ENCODE measurements at regions not wholly inside any gene's neighbourhood (a gene's known extent, or its start where the extent isn't known, plus 50 kb on each side); places are given as distances from the start of the nearest gene placed in this dataset.

DNA sequence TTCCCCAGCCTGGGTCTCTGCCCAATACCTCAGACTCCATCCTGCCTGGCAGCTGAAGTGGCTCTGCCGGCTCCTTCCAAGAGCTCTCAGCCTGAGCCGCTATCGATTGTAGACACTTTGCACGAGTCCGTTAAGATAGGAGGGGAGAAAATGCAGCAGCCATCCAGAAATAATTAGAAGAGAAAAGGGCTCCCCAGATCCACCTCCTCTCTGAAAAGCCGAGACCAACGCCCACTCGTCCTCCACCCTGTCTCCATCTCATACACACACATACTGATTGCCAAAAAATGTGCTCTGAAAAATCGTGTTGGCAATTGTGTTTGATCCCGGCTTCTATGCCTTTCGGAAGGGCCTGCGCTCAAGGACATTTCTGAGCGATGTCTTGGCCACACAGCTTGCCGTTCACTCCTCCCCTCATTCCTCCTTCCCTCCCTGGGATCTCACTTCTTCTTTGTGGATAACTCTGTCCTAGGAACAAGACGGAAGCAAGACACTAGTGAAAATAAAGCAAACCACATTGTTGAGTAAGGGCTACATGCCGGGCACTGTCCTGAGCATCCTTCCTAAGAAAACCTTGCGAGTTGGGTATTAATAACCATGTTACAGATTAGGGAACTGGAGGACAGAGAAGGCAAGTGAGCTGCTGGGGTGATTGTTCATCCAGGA lies 372.8 kb upstream of the MYT1L start:
- no peak overlapping the region for H4K91ac ChIP-seq (ENCODE audit: low read length)
- no peak overlapping the region for H3K4me2 ChIP-seq (ENCODE audit: low read length, poor library complexity, severe bottlenecking)
- no peak overlapping the region for H2BK15ac ChIP-seq (ENCODE audit: low read depth, poor library complexity, severe bottlenecking)
- no peak overlapping the region for H3K18ac ChIP-seq (ENCODE audit: low read depth in 1 of 2, low read length in 2 of 2)
- H2BK120ac ChIP-seq (ENCODE audit: low read depth, low read length) = no peak overlapping the region
- no peaks in the 10 kb centered on the region for H3K79me1 ChIP-seq (replicated peaks; ENCODE audit: low read length, poor library complexity, severe bottlenecking)
- H2AFZ ChIP-seq (ENCODE audit: low read depth, low read length) = no peak overlapping the region
- no peak overlapping the region for H3K23ac ChIP-seq (ENCODE audit: low read length in 2 of 2)
- no peak overlapping the region for H3K14ac ChIP-seq (ENCODE audit: low read length in 2 of 2)
- DNase-seq = no peak
- H3K4ac ChIP-seq (ENCODE audit: low read depth in 1 of 2, low read length in 2 of 2) = no peak overlapping the region
- H3K9ac ChIP-seq (ENCODE audit: low read length) = no peak overlapping the region
- no peak overlapping the region for H3K4me3 ChIP-seq (ENCODE audit: insufficient read depth in 1 of 2, low read depth in 1 of 2, low read length in 2 of 2)
- no peak overlapping the region for H3K27ac ChIP-seq (ENCODE audit: low read length, poor library complexity, severe bottlenecking)
- H4K8ac ChIP-seq (ENCODE audit: low read length) = no peak overlapping the region
- H3K36me3 ChIP-seq (ENCODE audit: control insufficient read depth in 1 of 2, insufficient read depth in 2 of 2, low read depth in 1 of 2, low read length in 2 of 2) = no peaks in the 10 kb centered on the region
- H3K27me3 ChIP-seq (ENCODE audit: control insufficient read depth in 1 of 2, insufficient read depth in 1 of 2, low read length in 2 of 2) = peaks cover 0 to 23% of the 10 kb centered on the region in 2 experiments
- H2AK5ac ChIP-seq (ENCODE audit: low read length, severe bottlenecking) = no peak overlapping the region
- 90% methylated on average over 17 of the region's 17 CpGs for WGBS
- no peak overlapping the region for H2BK5ac ChIP-seq (ENCODE audit: low read depth, low read length, poor library complexity, severe bottlenecking)
- no peaks in the 10 kb centered on the region for H3K9me3 ChIP-seq (ENCODE audit: control insufficient read depth, low read length)
- peaks cover 5% of the 10 kb centered on the region for H3K4me1 ChIP-seq (ENCODE audit: control insufficient read depth, insufficient read depth, low read depth, low read length)
- no peak overlapping the region for H2BK12ac ChIP-seq (ENCODE audit: low read length in 2 of 2)

DNA sequence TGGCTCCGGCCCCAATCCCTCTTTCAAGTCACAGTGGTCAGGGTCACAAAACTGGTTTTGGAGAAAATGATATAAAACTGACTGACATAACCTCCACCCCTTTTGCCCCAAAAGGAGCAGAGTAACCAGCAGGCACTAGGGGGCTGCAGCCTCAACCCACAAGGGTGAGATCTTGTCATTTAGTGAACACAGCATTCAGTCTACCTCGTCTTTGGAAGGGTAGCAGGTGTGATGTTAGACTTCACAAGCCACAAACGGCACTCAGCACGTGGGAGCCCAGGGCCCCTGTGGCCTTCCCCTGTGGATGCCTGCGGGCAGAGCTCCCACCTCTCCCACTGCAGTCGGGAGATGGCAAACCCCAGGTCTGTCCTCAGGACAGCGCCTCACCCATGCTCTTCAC lies 372.1 kb upstream of the MYT1L start:
- Histone ChIP-seq H3K79me1 (replicated peaks; ENCODE audit: low read length, poor library complexity, severe bottlenecking) (no peaks in the 10 kb centered on the region), H3K4me1 (ENCODE audit: control insufficient read depth, insufficient read depth, low read depth, low read length) (peaks cover 8% of the 10 kb centered on the region), H3K27me3 (ENCODE audit: control insufficient read depth in 1 of 2, insufficient read depth in 1 of 2, low read length in 2 of 2) (peaks cover 0 to 16% of the 10 kb centered on the region in 2 experiments), H3K14ac (ENCODE audit: low read length in 2 of 2) (no peak overlapping the region), H3K23ac (ENCODE audit: low read length in 2 of 2) (no peak overlapping the region), H3K4me2 (ENCODE audit: low read length, poor library complexity, severe bottlenecking) (no peak overlapping the region), H4K91ac (ENCODE audit: low read length) (no peak overlapping the region), H2BK120ac (ENCODE audit: low read depth, low read length) (no peak overlapping the region), H2AK5ac (ENCODE audit: low read length, severe bottlenecking) (no peak overlapping the region), H3K36me3 (ENCODE audit: control insufficient read depth in 1 of 2, insufficient read depth in 2 of 2, low read depth in 1 of 2, low read length in 2 of 2) (no peaks in the 10 kb centered on the region), H2BK5ac (ENCODE audit: low read depth, low read length, poor library complexity, severe bottlenecking) (no peak overlapping the region), H3K27ac (ENCODE audit: low read length, poor library complexity, severe bottlenecking) (no peak overlapping the region), H2AFZ (ENCODE audit: low read depth, low read length) (no peak overlapping the region), H4K8ac (ENCODE audit: low read length) (no peak overlapping the region), H3K9me3 (ENCODE audit: control insufficient read depth, low read length) (no peaks in the 10 kb centered on the region), H3K18ac (ENCODE audit: low read depth in 1 of 2, low read length in 2 of 2) (no peak overlapping the region), H2BK12ac (ENCODE audit: low read length in 2 of 2) (no peak overlapping the region), H3K4ac (ENCODE audit: low read depth in 1 of 2, low read length in 2 of 2) (no peak overlapping the region), H3K9ac (ENCODE audit: low read length) (no peak overlapping the region), H3K4me3 (ENCODE audit: insufficient read depth in 1 of 2, low read depth in 1 of 2, low read length in 2 of 2) (peak overlapping the region in 1 of 2 experiments; percentile 7), H2BK15ac (ENCODE audit: low read depth, poor library complexity, severe bottlenecking) (no peak overlapping the region)
- no peak for DNase-seq
- WGBS = 77% methylated on average over 6 of the region's 7 CpGs

DNA sequence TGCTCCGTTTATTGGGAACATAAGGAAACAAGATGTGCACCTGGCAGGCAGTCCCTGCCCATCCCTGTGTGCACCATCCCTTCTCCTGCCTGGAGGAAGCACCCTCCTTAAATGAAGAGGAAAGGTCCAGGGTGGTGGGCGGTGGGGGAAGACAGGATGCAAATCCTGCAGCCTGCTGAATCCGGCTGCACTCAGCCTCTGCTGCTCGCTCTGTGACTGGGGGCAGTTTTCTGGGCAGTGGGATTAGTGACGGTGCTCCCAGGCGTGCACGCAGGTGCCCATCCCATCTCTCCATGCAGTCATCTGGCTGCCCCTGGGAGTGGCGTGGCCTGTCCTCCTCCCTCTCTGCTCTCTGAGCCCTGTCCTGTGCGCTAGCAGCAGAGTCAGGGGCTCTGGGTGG lies 371.3 kb upstream of the MYT1L start:
- no peaks in the 10 kb centered on the region for H3K9me3 ChIP-seq (ENCODE audit: control insufficient read depth, low read length)
- H2AFZ ChIP-seq (ENCODE audit: low read depth, low read length) = no peak overlapping the region
- H3K4me3 ChIP-seq (ENCODE audit: insufficient read depth in 1 of 2, low read depth in 1 of 2, low read length in 2 of 2) = no peak overlapping the region
- H3K4me1 ChIP-seq (ENCODE audit: control insufficient read depth, insufficient read depth, low read depth, low read length) = peaks cover 8% of the 10 kb centered on the region
- no peak overlapping the region for H2BK15ac ChIP-seq (ENCODE audit: low read depth, poor library complexity, severe bottlenecking)
- no peaks in the 10 kb centered on the region for H3K79me1 ChIP-seq (replicated peaks; ENCODE audit: low read length, poor library complexity, severe bottlenecking)
- H4K91ac ChIP-seq (ENCODE audit: low read length) = no peak overlapping the region
- no peak overlapping the region for H2BK120ac ChIP-seq (ENCODE audit: low read depth, low read length)
- no peak overlapping the region for H4K8ac ChIP-seq (ENCODE audit: low read length)
- no peak overlapping the region for H3K27ac ChIP-seq (ENCODE audit: low read length, poor library complexity, severe bottlenecking)
- H2BK12ac ChIP-seq (ENCODE audit: low read length in 2 of 2) = no peak overlapping the region
- no peaks in the 10 kb centered on the region for H3K36me3 ChIP-seq (ENCODE audit: control insufficient read depth in 1 of 2, insufficient read depth in 2 of 2, low read depth in 1 of 2, low read length in 2 of 2)
- no peak overlapping the region for H3K4me2 ChIP-seq (ENCODE audit: low read length, poor library complexity, severe bottlenecking)
- no peak overlapping the region for H2BK5ac ChIP-seq (ENCODE audit: low read depth, low read length, poor library complexity, severe bottlenecking)
- no peak overlapping the region for H3K14ac ChIP-seq (ENCODE audit: low read length in 2 of 2)
- H2AK5ac ChIP-seq (ENCODE audit: low read length, severe bottlenecking) = no peak overlapping the region
- peaks cover 0 to 8% of the 10 kb centered on the region in 2 experiments for H3K27me3 ChIP-seq (ENCODE audit: control insufficient read depth in 1 of 2, insufficient read depth in 1 of 2, low read length in 2 of 2)
- H3K23ac ChIP-seq (ENCODE audit: low read length in 2 of 2) = no peak overlapping the region
- no peak overlapping the region for H3K18ac ChIP-seq (ENCODE audit: low read depth in 1 of 2, low read length in 2 of 2)
- H3K4ac ChIP-seq (ENCODE audit: low read depth in 1 of 2, low read length in 2 of 2) = no peak overlapping the region
- no peak for DNase-seq
- H3K9ac ChIP-seq (ENCODE audit: low read length) = no peak overlapping the region
- 69% methylated on average over 9 of the region's 9 CpGs for whole genome bisulfite sequencing

DNA sequence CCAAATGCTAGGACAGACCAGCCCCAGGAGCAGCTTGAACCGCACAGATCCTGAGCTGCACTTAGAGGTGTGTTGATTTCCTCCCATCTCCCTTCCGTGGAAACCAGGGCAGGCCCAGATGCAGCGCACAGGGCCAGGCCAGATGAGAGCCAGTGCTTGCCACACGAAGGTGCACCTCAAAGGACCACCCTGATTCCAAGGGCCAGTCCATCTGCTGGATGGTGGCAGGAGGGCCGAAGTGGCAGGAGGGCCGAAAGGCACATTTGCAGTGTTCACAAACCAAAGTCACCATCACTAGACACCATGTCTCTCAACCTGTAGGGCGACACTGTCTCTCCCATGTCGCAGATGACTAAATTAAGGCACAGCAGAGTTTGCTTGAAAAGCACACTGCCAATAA lies 370.7 kb upstream of the MYT1L start:
- H3K79me1 ChIP-seq (replicated peaks; ENCODE audit: low read length, poor library complexity, severe bottlenecking) = no peaks in the 10 kb centered on the region
- no peak overlapping the region for H3K4me2 ChIP-seq (ENCODE audit: low read length, poor library complexity, severe bottlenecking)
- DNase-seq = no peak
- H3K23ac ChIP-seq (ENCODE audit: low read length in 2 of 2) = no peak overlapping the region
- H4K8ac ChIP-seq (ENCODE audit: low read length) = no peak overlapping the region
- no peak overlapping the region for H2BK12ac ChIP-seq (ENCODE audit: low read length in 2 of 2)
- no peak overlapping the region for H3K14ac ChIP-seq (ENCODE audit: low read length in 2 of 2)
- H3K27ac ChIP-seq (ENCODE audit: low read length, poor library complexity, severe bottlenecking) = no peak overlapping the region
- WGBS = 58% methylated on average over 8 of the region's 8 CpGs
- peak overlapping the region in 1 of 2 experiments; percentile 21 for H3K4me3 ChIP-seq (ENCODE audit: insufficient read depth in 1 of 2, low read depth in 1 of 2, low read length in 2 of 2)
- H3K4ac ChIP-seq (ENCODE audit: low read depth in 1 of 2, low read length in 2 of 2) = no peak overlapping the region
- H3K9ac ChIP-seq (ENCODE audit: low read length) = no peak overlapping the region
- no peak overlapping the region for H4K91ac ChIP-seq (ENCODE audit: low read length)
- H3K4me1 ChIP-seq (ENCODE audit: control insufficient read depth, insufficient read depth, low read depth, low read length) = peaks cover 8% of the 10 kb centered on the region
- peaks cover 0 to 6% of the 10 kb centered on the region in 2 experiments for H3K27me3 ChIP-seq (ENCODE audit: control insufficient read depth in 1 of 2, insufficient read depth in 1 of 2, low read length in 2 of 2)
- no peak overlapping the region for H2BK120ac ChIP-seq (ENCODE audit: low read depth, low read length)
- no peak overlapping the region for H2AFZ ChIP-seq (ENCODE audit: low read depth, low read length)
- H3K9me3 ChIP-seq (ENCODE audit: control insufficient read depth, low read length) = no peaks in the 10 kb centered on the region
- no peak overlapping the region for H2BK5ac ChIP-seq (ENCODE audit: low read depth, low read length, poor library complexity, severe bottlenecking)
- no peaks in the 10 kb centered on the region for H3K36me3 ChIP-seq (ENCODE audit: control insufficient read depth in 1 of 2, insufficient read depth in 2 of 2, low read depth in 1 of 2, low read length in 2 of 2)
- no peak overlapping the region for H3K18ac ChIP-seq (ENCODE audit: low read depth in 1 of 2, low read length in 2 of 2)
- H2BK15ac ChIP-seq (ENCODE audit: low read depth, poor library complexity, severe bottlenecking) = no peak overlapping the region
- H2AK5ac ChIP-seq (ENCODE audit: low read length, severe bottlenecking) = no peak overlapping the region

Data from mesenchymal stem cell (in vitro differentiated cells and primary cell).